T-helper 2 cell treated with Interferon-gamma antibody and Interleukin-4, amounts not matched to agents 100 ng/mL and 5 ng/mL, for 36 hours (primary cell): ENCODE measurements at regions not wholly inside any gene's neighbourhood (a gene's known extent, or its start where the extent isn't known, plus 50 kb on each side); places are given as distances from the start of the nearest gene placed in this dataset.

Experiments
- intact Hi-C: fragments of 100-400 bp; cut with micrococcal nuclease; formaldehyde crosslinking; loops from one replicate; pipeline ENCODE4 v1.15.1; 2023

DNA sequence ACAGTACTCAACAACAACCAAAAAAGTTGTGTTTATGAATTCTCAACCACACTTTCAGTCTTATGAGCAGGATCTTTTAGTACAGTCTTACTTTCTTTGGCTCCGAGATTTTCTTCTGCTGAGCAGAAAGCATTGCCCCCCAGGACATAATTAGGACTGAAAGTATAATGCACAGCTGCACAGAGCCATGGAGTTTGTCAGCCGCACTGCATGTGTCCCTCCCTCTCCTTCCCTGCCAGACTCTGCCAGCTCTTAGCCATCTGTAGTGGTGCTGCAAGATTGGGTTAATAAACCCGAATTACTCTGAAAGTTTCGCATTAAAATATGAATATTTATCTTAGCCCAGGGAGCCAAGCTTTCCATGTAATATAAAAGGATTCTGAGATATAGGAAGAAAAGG lies 179.6 kb upstream of the PTCHD4 start:
- intact Hi-C loops: no loop called here

DNA sequence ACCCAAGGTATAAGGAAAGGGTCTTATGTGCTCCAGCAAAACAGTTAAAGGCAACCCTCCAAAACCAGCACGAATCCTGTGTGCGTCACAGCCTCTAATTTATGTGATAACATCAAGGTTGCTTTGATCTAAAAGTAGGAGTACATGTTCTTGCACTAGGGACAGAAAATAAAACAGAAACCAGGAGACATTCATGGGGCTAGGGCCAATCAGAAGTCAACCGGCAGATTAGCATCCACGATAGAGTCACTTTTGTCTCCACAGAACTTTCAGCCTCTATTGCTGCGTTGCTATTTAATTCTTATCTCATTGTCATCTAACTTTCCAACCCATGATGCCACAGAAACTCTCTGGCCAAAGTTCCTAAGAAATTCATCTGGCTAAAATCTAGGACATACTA lies 178.8 kb upstream of the PTCHD4 start:
- intact Hi-C loops: no loop called here

DNA sequence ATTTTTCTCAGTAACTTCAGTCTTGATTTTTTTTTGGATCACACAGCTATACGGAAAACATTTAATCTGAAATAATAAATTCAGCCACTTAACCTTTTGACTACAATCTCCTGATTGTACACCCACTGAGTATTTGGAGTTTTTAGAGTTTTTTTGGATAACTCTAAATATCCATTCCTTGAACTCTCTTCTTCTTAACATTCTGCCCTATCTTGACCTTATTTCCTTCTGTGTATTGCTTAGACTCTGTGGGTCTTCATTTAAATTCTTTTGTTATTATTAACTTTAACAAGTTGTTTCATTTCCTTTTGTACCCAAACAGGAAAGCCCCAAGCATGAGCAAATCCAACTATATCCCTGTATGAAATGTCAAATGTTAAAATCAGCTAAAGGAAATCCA lies 170.2 kb upstream of the PTCHD4 start:
- intact Hi-C loops: no loop called here

DNA sequence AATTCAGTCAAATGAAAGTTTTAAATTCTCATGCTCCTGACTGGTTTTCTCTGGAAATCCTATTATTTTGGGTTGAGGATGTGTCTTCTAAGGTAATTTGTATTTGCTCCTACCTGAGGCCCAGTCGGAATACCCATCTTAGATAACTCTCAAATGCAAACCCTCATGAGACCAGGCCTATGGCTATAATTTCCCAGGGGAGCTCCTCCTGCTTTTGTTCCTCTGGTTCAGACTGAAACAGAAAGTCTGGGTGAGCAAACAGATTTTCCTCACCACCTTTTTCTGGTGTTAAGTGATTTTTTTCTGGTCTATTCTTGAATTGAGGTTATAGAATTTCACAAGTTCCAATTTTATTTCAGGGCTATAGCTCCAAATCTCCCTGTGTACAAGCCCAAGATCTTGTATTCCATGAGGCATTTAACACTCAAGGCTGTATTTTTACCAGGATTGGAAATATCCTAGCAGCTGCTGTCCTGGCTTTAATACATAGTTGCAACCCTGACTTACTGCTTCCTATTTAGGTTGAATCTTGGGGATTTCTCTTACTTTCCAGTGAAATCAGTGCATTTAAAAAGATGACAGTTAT lies 169.1 kb upstream of the PTCHD4 start:
- intact Hi-C loops: no loop called here

DNA sequence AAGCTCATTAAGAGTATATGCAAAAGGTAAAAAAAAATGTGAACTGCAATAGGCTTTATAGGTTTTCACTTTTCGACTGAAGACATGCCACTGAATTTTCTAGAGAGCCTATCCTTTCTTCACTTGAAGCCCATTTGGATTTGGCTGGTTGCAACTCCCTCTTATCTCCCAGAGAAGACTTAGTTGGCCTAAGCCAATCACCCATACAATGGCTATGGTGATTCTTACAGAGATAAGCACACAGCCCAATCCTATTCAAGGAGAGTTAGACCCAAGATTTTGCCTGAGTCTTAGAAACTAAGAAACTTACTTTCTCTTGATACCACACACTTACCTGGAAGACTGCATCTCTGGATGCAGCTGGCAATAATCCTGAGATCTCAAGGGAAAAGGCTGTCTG lies 167.3 kb upstream of the PTCHD4 start:
- intact Hi-C loops: no loop called here

DNA sequence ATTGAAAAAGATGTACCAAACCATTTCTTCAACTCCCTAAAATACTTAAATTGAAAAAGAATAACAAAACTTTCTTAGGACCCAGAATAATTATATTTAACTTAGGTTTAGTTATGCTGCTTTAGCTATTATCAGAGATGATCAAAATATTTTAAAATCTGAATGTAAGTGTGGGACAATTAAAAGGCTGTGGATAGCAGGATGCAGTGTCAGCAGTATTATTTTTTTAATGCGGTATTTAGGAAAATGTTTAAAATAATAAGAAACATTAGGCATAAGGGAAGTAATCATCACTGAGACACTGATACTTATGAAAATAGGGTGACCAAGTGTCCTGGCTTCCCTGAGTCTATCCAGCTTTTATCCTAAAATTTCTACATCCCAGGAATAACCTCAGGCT lies 161.5 kb upstream of the PTCHD4 start:
- intact Hi-C loops: no loop called here

DNA sequence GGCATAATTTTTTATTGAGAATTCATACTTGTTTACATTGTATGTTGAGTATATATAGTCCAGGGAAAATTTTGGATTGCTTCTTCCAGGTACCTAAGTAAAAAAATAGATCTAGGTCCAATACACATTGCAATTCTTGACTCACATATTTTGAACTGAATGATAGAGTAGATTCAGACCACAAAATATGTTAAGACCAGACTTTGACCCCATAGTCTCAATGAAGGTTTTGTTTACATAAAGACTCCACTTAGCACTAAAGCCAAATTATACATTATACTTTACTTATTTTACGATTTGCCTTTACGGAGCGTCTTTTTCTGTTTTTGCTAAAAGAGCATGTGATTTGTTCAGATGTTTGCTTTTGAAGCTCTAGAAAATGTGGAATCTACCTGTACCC lies 144.1 kb upstream of the PTCHD4 start:
- intact Hi-C loops: no loop called here

DNA sequence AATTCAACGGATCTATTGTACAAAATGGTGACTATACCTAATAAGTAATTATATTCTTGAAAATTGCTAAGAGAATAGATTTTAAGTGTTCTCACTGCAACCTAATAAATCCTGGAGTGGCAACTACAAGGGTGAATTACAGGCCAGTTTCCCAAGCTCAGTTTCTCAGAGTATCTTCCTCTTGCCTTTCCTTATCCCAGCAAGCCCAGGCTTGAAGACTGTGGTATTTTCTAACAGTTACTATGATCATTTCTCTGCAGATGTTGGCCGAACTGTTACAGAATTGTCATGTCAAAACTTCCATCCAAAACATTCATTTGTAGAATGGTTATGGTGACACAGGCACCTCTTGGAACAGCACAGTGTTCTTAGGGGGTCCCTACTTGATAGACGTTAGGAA lies 138.1 kb upstream of the PTCHD4 start:
- intact Hi-C loops: no loop called here

DNA sequence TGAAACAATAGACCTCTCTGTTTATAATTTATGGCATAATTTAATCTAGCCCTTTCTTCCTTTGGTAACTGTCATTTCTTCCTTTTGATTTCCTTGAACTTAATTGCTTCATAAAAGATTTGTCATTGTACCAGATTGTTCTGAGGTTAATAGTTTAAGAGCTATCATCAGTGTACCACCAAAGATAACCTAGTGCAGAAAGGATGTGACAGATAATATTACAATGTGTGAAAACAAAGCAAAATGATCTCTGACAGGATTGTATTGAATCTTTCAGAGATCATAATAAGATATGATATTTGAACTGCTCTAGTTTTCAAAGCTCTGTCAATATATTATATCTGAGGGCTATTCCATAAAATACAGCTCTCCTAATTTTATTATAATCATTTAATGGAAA lies 132.1 kb upstream of the PTCHD4 start:
- intact Hi-C loops: no loop called here

DNA sequence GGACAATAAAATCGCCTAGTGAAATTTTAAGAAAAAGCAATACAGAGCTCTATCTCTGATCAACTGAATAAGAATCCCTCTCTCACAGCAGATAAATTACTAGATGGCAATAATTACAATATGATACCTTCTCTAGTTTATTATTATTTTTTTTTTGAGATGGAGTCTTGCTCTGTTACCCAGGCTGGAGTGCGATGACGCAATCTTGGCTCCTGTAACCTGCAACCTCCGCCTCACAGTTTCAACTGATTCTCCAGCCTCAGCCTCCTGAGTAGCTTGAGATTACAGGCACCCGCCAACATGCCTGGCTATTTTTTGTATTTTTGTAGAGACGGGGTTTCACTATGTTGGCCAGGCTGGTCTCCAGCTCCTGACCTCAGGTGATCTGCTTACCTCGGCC lies 129.3 kb upstream of the PTCHD4 start:
- intact Hi-C loops: no loop called here

DNA sequence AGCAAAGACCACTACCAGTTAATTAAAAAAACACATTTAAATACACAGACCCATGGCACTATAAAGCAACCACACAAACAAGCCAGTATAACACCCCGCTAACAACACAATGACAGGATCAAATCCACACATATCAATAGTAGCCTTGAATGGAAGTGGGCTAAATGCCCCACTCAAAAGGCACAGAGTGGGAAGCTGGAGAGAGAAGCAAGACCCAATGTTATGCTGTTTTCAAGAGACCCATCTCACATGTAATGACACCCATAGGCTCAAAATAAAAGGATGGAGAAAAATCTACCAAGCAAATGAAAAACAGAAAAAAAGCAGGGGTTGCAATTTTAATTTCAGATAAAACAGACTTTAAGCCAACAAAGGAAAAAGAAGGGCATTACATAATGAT lies 125.4 kb upstream of the PTCHD4 start:
- intact Hi-C loops: no loop called here

DNA sequence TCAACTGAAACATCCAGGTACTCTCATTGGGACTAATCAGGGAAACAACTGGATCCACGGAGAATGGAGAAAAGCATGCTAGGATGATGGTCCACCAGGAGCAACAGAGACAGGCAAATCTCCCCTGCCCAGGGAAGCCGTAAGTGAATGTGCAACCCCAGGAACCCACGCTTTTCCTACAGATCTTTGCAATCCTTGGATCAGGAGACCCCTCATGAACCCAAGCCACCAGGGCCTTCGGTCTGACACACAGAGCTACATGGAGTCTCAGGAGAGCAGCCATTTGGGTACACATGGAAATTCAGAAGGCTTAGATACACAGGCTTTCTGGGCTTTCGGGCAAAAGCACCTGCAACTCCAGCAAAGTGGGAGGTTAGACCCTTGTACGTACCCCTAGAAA lies 122.1 kb upstream of the PTCHD4 start:
- intact Hi-C loops: no loop called here

DNA sequence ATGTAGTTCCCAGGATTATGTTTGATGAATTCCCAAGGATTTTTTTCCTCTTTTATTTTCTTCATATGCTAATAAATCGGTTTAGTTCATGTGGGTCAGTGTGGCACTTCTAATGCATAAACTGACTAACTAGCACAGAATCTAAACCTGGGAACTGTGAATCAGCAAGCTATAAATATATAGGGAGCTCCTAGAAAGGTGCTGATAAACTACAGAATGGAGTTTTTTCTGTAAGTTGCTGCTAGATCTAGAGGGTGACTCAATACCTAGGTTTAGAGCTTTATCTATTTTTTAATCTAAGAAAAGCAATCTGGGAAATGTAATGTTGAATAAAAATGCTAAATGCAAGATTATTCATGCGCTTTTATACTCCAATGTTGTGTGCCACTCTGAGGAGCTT lies 118.8 kb upstream of the PTCHD4 start:
- intact Hi-C loops: no loop called here

DNA sequence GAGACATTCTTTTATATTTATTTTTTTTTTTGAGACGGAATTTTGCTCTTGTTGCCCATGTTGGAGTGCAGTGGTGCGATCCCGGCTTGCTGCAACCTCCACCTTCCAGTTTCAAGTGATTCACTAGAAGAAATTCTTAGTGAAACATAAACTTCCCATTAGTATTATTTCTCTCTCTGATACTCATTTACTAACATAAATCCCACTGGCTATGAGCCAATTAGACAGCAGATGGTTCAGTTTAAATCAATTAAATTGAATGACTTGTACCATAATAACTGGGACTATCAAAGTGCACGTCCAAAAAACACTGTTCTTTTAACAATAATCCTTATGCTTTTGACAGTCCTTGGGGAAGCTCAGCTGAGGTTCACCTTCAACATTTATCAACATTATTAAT lies 111.2 kb upstream of the PTCHD4 start:
- intact Hi-C loops: no loop called here

DNA sequence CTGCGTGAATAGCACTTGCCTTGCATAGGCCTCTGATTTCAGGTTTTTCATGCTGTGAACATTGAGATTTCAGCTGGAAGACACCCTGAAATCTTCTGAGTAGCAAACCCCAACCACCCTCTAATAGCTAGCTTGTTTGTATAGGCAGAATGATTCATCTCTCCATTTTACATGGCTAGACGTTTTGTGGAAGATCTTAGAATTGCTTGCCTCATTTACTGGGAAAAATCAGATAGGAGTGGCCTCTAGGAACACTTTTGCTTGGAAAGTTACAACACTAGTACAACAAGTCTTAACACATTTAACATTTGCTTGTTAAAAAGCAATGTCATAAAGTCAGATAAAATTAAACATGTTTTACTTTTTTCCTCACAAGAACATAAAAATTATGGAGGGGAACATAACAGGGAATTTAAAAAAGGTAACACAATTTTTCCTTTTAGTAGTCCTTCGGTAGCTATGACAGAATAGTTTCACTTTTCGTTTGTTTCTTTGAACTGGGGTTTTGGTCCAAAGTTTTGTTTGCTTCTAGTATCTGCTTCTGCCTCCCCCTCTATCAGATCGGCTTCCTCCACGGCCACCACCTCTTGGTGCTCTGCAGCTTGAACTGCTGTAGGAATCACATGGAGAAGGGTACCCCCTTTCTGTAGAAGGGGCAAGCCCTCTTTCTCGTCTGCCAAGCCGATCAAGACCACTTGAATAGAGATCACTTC lies 102.2 kb upstream of the PTCHD4 start:
- intact Hi-C loops: no loop called here

DNA sequence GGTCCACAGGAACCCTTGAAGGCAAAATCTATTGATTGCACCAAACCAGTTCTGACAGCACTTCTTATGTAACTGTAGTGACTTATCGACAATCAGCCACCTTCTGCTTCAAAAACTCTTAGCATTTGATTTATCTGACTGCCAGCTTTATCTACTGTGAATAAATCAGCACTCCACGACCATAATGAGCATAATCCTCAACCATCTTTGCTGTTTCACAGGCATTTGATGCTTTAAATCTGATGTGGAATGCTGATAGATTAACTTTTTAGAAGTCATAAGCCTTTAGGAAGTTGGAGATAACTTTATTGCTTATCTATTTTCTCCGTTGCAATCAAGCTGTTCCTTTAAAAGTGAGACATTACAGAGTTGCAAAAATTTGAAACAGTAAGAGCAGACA lies 101.5 kb upstream of the PTCHD4 start:
- intact Hi-C loops: no loop called here

DNA sequence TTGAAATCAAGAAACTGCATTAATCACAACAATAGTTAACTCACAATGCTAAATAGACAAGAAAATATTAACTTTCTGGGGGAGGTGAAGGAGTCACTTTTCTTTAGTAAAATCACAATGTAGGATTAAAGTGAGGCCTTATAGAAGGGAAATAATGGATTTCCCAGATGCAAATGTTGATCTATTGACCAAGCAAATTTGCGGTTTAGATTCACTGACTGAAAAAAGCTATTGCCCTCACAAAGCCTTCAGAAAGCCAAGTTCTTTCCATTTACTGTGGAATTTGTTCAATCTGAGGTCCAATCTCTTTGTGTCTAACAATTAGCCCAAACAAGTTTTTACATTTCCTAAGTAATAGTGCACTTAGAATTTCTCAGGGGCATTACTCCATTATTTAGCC lies 95.1 kb upstream of the PTCHD4 start:
- intact Hi-C loops: no loop called here

DNA sequence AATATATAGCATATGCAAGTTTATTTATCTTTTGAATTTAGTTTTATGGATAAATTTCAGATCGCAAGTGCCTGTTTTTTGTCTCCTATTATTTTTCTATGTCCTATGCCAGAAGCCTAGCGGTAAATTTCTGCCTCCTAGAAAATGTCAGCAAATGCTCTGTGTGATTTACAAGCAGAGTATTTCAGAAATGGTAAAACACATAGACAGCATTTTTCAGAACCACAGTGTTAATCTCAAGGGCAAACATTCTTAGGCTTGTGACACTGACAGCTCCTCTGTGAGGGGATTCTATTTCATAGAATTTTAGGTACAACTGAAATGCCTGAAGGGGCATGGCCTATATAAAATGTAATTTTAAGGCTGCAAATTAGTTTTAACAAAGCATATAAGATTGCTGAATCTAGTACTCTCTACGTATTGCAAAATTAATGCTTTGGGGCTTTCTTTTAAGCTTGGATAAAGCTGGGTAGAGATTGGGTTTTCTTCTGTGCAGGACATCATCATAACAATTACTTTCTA lies 89.9 kb upstream of the PTCHD4 start:
- intact Hi-C loops: no loop called here

DNA sequence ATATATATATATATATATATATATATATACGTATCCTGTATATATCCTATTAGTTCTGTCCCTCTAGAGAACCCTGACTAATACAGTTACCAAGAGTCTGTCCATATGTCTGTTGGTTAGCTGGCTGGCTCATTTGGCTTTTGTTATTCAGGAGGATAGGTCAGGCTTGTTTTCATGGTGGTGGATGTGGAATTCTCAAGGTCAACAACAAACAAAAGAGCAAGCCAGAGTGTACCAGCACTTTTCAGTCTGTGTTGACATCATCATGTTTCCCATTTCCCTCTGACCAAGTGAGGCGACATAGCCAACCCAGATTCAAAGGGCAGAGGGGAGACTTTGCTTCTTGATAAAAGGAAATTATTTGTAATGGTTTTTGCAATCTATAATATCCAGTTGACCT lies 88.5 kb upstream of the PTCHD4 start:
- intact Hi-C loops: no loop called here

DNA sequence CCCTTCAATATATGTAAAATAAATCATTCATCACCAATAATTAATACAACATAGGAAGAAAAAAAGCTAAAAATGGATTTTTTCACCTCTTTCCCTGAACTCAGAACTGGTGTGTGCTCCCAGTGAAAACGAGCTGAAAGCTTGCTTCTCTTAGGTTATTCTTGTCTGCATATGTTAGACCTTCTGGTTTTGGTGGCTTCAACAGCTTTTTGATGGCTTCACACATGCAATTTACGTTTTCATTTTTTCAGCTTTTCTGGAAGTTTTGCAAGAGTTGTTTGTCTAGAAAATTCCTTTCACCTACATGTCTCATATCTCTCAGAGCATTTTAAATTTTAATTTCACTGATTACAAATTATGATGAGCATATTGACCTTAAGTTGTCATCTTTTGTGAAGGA lies 86.9 kb upstream of the PTCHD4 start:
- intact Hi-C loops: no loop called here

DNA sequence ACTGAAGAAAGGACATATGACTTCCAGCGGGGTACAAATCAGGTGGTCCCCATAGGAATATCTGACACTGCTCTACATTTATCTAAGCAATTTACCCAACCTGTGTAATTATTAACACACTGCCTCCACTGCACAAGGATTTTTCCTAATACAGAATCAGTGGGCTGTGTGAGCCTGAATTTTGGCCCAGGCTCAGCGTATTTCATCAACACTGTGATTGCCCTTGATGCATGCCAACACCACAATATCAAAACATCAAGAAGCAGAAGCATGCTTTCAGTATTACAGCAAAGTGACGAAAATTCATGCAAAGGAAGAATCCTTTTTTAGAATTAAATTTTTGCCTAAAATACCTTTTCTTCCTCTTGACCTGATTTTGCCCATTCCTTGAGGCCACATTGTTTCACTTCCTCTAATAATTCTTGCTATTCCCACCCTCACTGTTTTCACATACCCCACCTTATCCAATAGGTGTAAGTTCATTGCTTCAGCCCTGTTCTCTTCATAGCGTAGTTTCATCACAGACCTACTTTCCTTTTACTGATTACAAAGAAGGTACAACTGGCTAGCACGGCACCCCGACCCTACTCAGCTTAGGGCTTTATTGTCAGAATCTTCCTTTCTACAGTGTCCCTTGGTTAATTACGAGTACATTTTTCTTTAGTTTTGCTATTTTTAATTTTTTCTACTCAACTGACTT lies 83.7 kb upstream of the PTCHD4 start:
- intact Hi-C loops: no loop called here

DNA sequence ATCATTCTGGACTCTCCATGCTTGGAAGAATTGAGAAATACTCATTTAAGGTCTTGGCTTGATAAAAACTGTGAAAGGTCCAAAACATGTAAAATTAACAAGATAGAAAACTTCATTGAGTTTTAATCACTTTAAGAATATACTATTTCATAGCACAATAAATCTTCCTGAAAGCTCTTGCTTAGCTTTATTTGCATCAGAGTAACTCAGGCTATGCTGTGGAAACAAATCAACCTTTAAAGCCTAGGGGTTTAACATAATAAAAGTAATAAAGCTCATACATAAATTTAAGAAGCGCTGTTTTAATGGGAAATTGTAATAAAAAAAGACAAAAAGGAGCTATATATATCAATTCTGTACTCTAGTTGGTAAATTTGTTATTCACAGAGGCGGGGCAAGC lies 77.2 kb upstream of the PTCHD4 start:
- intact Hi-C loops: no loop called here

DNA sequence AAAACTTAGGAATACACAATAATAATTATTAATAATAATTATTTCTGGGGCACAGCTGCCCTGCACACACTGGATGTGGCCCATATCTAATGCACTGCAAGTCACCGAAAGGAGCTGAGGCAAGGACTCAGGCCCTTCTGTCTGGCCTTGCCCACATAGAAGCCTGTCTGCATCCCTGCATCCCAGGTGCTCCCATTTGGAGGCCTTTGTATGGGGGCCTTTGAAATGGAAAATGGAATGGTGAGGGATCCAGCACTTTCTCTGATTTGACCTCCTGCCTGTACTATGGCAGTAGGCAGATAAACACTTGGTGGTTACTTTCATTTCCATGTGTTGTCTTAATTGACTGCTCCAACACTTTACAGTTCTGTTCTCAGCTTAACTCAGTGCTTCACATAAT lies 75.7 kb upstream of the PTCHD4 start:
- intact Hi-C loops: no loop called here
